Liver (tissue), 8 donors: ENCODE measurements at regions not wholly inside any gene's neighbourhood (a gene's known extent, or its start where the extent isn't known, plus 50 kb on each side); places are given as distances from the start of the nearest gene placed in this dataset.

Experiments used
- DNase-seq: peaks from one replicate; pipeline ENCODE4 v3.0.0-alpha.2; 2017; ENCODE audit warnings: low spot score
- H3K27ac ChIP-seq, 2 donors: one replicate each; pipeline ENCODE4 v1.7.0; 2013; ENCODE audit warnings: inconsistent platforms in 2 of 2, low read length in 2 of 2, control low read depth in 1 of 2, low read depth in 1 of 2, mild to moderate bottlenecking in 1 of 2
- H3K27me3 ChIP-seq, 4 donors: one replicate each; pipeline versions ENCODE4 v1.6.1 to v1.7.0; 2013; ENCODE audit warnings: low read length in 3 of 4, inconsistent platforms in 1 of 4, mild to moderate bottlenecking in 1 of 4, moderate library complexity in 1 of 4; ENCODE audit not compliant: control insufficient read depth in 4 of 4, insufficient read depth in 4 of 4
- H3K36me3 ChIP-seq, 4 donors: one replicate each; pipeline versions ENCODE4 v1.6.1 to v1.7.0; 2013; ENCODE audit warnings: low read length in 3 of 4, mild to moderate bottlenecking in 3 of 4, low read depth in 1 of 4, moderate library complexity in 1 of 4; ENCODE audit not compliant: control insufficient read depth in 4 of 4, insufficient read depth in 3 of 4
- H3K4me1 ChIP-seq, 4 donors: one replicate each; pipeline versions ENCODE4 v1.6.1 to v1.7.0; 2013; ENCODE audit warnings: low read length in 3 of 4, mild to moderate bottlenecking in 3 of 4, moderate library complexity in 1 of 4; ENCODE audit not compliant: control insufficient read depth in 4 of 4, insufficient read depth in 4 of 4
- H3K4me3 ChIP-seq, 3 donors: one replicate each; pipeline versions ENCODE4 v1.6.1 to v1.7.0; 2013; ENCODE audit warnings: low read length in 3 of 3, control low read depth in 1 of 3, low read depth in 1 of 3, mild to moderate bottlenecking in 1 of 3
- H3K9ac ChIP-seq, 2 donors: one replicate each; pipeline ENCODE4 v1.7.0; 2013; ENCODE audit warnings: low read length in 2 of 2, mild to moderate bottlenecking in 2 of 2, moderate library complexity in 2 of 2, control low read depth in 1 of 2, low read depth in 1 of 2
- H3K9me3 ChIP-seq, 4 donors: one replicate each; pipeline versions ENCODE4 v1.6.1 to v1.7.0; 2013; ENCODE audit warnings: low read length in 3 of 4; ENCODE audit not compliant: control insufficient read depth in 4 of 4
- EGR1 ChIP-seq, 2 donors: IDR thresholded peaks; 2 replicates each; pipeline ENCODE4 v1.6.1; 2016 to 2018; ENCODE audit warnings: antibody characterized with exemption in 2 of 2, low read depth in 2 of 2
- FOXA1 ChIP-seq: IDR thresholded peaks from 2 replicates; pipeline ENCODE4 v1.6.1; 2016; ENCODE audit warnings: antibody characterized with exemption
- FOXA2 ChIP-seq: IDR thresholded peaks from 2 replicates; pipeline ENCODE4 v1.6.1; 2016; ENCODE audit warnings: antibody characterized with exemption
- GABPA ChIP-seq, 2 donors: IDR thresholded peaks in 1 of 2; conservative IDR thresholded peaks in 1 of 2; 2 replicates each; pipeline ENCODE4 v1.6.1; 2016; ENCODE audit warnings: antibody characterized with exemption in 2 of 2, mild to moderate bottlenecking in 1 of 2, moderate library complexity in 1 of 2
- HNF4A ChIP-seq, 2 donors: conservative IDR thresholded peaks; 2 replicates each; pipeline ENCODE4 v1.6.1; 2016; ENCODE audit warnings: antibody characterized with exemption in 2 of 2, mild to moderate bottlenecking in 2 of 2
- HNF4G ChIP-seq: IDR thresholded peaks from 2 replicates; pipeline ENCODE4 v1.6.1; 2016; ENCODE audit warnings: antibody characterized with exemption
- JUND ChIP-seq, 2 donors: IDR thresholded peaks; 2 replicates each; pipeline ENCODE4 v1.6.1; 2016; ENCODE audit warnings: antibody characterized with exemption in 2 of 2
- NR2F2 ChIP-seq: IDR thresholded peaks from 2 replicates; pipeline ENCODE4 v1.6.1; 2016; ENCODE audit warnings: antibody characterized with exemption
- RAD21 ChIP-seq, 2 donors: IDR thresholded peaks; 2 replicates each; pipeline ENCODE4 v1.6.1; 2016; ENCODE audit warnings: antibody characterized with exemption in 2 of 2, mild to moderate bottlenecking in 2 of 2
- RXRA ChIP-seq, 2 donors: IDR thresholded peaks; 2 replicates each; pipeline ENCODE4 v1.6.1; 2017 to 2018; ENCODE audit warnings: antibody characterized with exemption in 2 of 2, mild to moderate bottlenecking in 1 of 2
- SP1 ChIP-seq: IDR thresholded peaks from 2 replicates; pipeline ENCODE4 v1.6.1; 2018; ENCODE audit warnings: antibody characterized with exemption, mild to moderate bottlenecking
- TAF1 ChIP-seq: conservative IDR thresholded peaks from 2 replicates; pipeline ENCODE4 v1.6.1; 2016; ENCODE audit warnings: antibody characterized with exemption, mild to moderate bottlenecking
- YY1 ChIP-seq: IDR thresholded peaks from 2 replicates; pipeline ENCODE4 v1.6.1; 2016; ENCODE audit warnings: antibody characterized with exemption, mild to moderate bottlenecking
- WGBS: extraction: QIAGEN DNeasy Blood & Tissue Kit; methylation state at CpG from one replicate; pipeline ENCODE4 v1.1.7; 2013; 5-methylcytosine and 5-hydroxymethylcytosine counted together
- TF ChIP-seq, protein P1 (sequence below): IDR thresholded peaks from 2 replicates; pipeline ENCODE4 v1.6.1; 2016; ENCODE audit warnings: antibody characterized with exemption
- TF ChIP-seq, protein P2 (sequence below): IDR thresholded peaks from 2 replicates; pipeline ENCODE4 v1.6.1; 2016; ENCODE audit warnings: antibody characterized with exemption
- TF ChIP-seq, protein P3 (sequence below): IDR thresholded peaks from 2 replicates; pipeline ENCODE4 v1.6.1; 2016; ENCODE audit warnings: antibody characterized with exemption, mild to moderate bottlenecking
- TF ChIP-seq, protein P4 (sequence below): IDR thresholded peaks from 2 replicates; pipeline ENCODE4 v1.6.1; 2016; ENCODE audit warnings: antibody characterized with exemption
- TF ChIP-seq, protein P5 (sequence below): fragments of 150-350 bp; IDR thresholded peaks from 2 replicates; pipeline ENCODE4 v1.5.1; 2017; ENCODE audit warnings: improper control_type of control experiment, low read depth, low read length; ENCODE audit not compliant: missing input control
- donor health status: healthy.
- donor health status: healthy.
- donor health status: healthy.
- donor health status: healthy.
- donor health status: healthy.

DNA sequence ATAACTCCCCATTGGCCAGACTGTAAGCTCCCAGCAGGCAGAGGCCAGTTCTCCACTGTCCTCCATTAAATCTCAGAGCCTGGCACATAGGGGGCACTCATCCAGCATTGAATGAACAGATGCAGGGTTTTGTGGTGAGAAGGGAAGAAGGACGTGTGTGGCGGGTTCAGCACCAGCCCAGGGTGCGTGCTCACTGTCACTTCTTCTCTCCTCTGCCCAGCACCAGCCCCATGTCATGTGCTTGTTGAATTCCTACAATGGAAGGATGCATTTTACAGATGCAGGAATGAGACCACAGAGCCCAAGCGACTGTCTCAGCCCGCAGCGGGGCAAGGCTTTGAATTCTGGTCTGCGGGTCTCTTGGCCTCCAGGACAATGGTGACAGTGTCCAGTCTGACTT lies 149.9 kb downstream of the CEBPB start:
- TF ChIP-seq, protein P1, sequence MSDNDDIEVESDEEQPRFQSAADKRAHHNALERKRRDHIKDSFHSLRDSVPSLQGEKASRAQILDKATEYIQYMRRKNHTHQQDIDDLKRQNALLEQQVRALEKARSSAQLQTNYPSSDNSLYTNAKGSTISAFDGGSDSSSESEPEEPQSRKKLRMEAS: no peak
- TF ChIP-seq FOXA1: no peak
- no peak for TF ChIP-seq YY1
- TF ChIP-seq RAD21 (IDR thresholded peaks at IDR 0.05): no peak
- TF ChIP-seq, protein P2, sequence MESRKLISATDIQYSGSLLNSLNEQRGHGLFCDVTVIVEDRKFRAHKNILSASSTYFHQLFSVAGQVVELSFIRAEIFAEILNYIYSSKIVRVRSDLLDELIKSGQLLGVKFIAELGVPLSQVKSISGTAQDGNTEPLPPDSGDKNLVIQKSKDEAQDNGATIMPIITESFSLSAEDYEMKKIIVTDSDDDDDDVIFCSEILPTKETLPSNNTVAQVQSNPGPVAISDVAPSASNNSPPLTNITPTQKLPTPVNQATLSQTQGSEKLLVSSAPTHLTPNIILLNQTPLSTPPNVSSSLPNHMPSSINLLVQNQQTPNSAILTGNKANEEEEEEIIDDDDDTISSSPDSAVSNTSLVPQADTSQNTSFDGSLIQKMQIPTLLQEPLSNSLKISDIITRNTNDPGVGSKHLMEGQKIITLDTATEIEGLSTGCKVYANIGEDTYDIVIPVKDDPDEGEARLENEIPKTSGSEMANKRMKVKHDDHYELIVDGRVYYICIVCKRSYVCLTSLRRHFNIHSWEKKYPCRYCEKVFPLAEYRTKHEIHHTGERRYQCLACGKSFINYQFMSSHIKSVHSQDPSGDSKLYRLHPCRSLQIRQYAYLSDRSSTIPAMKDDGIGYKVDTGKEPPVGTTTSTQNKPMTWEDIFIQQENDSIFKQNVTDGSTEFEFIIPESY: no peak
- TF ChIP-seq GABPA (IDR thresholded peaks at IDR 0.05 in 1 of 2, conservative IDR thresholded peaks at IDR 0.05 in 1 of 2): no peak
- TF ChIP-seq FOXA2: no peak
- no peak for TF ChIP-seq JUND (IDR thresholded peaks at IDR 0.05)
- TF ChIP-seq, protein P3, sequence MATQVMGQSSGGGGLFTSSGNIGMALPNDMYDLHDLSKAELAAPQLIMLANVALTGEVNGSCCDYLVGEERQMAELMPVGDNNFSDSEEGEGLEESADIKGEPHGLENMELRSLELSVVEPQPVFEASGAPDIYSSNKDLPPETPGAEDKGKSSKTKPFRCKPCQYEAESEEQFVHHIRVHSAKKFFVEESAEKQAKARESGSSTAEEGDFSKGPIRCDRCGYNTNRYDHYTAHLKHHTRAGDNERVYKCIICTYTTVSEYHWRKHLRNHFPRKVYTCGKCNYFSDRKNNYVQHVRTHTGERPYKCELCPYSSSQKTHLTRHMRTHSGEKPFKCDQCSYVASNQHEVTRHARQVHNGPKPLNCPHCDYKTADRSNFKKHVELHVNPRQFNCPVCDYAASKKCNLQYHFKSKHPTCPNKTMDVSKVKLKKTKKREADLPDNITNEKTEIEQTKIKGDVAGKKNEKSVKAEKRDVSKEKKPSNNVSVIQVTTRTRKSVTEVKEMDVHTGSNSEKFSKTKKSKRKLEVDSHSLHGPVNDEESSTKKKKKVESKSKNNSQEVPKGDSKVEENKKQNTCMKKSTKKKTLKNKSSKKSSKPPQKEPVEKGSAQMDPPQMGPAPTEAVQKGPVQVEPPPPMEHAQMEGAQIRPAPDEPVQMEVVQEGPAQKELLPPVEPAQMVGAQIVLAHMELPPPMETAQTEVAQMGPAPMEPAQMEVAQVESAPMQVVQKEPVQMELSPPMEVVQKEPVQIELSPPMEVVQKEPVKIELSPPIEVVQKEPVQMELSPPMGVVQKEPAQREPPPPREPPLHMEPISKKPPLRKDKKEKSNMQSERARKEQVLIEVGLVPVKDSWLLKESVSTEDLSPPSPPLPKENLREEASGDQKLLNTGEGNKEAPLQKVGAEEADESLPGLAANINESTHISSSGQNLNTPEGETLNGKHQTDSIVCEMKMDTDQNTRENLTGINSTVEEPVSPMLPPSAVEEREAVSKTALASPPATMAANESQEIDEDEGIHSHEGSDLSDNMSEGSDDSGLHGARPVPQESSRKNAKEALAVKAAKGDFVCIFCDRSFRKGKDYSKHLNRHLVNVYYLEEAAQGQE: no peak
- no peak for TF ChIP-seq HNF4G
- TF ChIP-seq NR2F2: no peak
- no peak for TF ChIP-seq HNF4A (conservative IDR thresholded peaks at IDR 0.05)
- TF ChIP-seq RXRA (IDR thresholded peaks at IDR 0.05): no peak
- TF ChIP-seq, protein P4, sequence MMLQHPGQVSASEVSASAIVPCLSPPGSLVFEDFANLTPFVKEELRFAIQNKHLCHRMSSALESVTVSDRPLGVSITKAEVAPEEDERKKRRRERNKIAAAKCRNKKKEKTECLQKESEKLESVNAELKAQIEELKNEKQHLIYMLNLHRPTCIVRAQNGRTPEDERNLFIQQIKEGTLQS: no peak
- no peak for TF ChIP-seq TAF1
- TF ChIP-seq EGR1 (IDR thresholded peaks at IDR 0.05; ENCODE audit: low read depth in 2 of 2): no peak
- TF ChIP-seq, protein P5, sequence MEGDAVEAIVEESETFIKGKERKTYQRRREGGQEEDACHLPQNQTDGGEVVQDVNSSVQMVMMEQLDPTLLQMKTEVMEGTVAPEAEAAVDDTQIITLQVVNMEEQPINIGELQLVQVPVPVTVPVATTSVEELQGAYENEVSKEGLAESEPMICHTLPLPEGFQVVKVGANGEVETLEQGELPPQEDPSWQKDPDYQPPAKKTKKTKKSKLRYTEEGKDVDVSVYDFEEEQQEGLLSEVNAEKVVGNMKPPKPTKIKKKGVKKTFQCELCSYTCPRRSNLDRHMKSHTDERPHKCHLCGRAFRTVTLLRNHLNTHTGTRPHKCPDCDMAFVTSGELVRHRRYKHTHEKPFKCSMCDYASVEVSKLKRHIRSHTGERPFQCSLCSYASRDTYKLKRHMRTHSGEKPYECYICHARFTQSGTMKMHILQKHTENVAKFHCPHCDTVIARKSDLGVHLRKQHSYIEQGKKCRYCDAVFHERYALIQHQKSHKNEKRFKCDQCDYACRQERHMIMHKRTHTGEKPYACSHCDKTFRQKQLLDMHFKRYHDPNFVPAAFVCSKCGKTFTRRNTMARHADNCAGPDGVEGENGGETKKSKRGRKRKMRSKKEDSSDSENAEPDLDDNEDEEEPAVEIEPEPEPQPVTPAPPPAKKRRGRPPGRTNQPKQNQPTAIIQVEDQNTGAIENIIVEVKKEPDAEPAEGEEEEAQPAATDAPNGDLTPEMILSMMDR: no peak
- no peak for TF ChIP-seq SP1
- Histone ChIP-seq H3K9me3 (no peaks in the 10 kb centered on the region), H3K9ac (no peak overlapping the region), H3K36me3 (no peaks in the 10 kb centered on the region), H3K27ac (no peak overlapping the region), H3K4me3 (no peak overlapping the region), H3K27me3 (no peaks in the 10 kb centered on the region), H3K4me1 (peaks cover 0 to 4% (median under 1%) of the 10 kb centered on the region in 4 donors)
- WGBS: 93% methylated on average over 7 of the region's 7 CpGs
- DNase-seq: no peak

DNA sequence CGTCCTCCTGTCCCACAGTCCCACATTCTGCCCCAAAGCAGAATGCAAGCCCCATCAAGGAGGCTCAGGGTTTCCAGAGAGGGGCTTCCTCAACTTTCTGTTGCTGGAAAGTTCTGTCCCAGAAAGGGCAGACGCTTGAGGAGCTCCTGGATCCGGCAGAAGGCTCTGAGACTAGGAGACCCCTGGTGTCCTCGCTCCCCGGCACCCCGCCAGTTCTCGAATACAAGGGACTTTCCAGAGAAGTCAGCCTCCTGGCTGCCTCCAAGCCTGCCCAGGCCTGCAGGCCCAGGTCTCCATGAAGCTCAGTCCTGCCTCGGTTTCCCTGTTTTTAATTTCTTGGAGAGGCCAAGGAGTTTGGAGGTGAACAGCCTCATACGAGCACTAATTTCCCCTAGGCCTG lies 150.4 kb downstream of the CEBPB start:
- H3K9ac ChIP-seq: no peak overlapping the region
- no peaks in the 10 kb centered on the region for H3K9me3 ChIP-seq
- WGBS: 95% methylated on average over 9 of the region's 9 CpGs
- TF ChIP-seq NR2F2 (no peak), HNF4A (conservative IDR thresholded peaks at IDR 0.05) (no peak), YY1 (no peak), EGR1 (IDR thresholded peaks at IDR 0.05; ENCODE audit: low read depth in 2 of 2) (no peak), FOXA1 (no peak)
- TF ChIP-seq, protein P5: no peak
- TF ChIP-seq, protein P4: no peak
- TF ChIP-seq, protein P2: no peak
- DNase-seq: no peak
- H3K4me3 ChIP-seq: no peak overlapping the region
- peaks cover 0 to 9% (median 3%) of the 10 kb centered on the region in 4 donors for H3K4me1 ChIP-seq
- no peaks in the 10 kb centered on the region for H3K36me3 ChIP-seq
- H3K27ac ChIP-seq: no peak overlapping the region
- H3K27me3 ChIP-seq: no peaks in the 10 kb centered on the region
